GF-D8 (cell line): ENCODE measurements at regions not wholly inside any gene's neighbourhood (a gene's known extent, or its start where the extent isn't known, plus 50 kb on each side); places are given as distances from the start of the nearest gene placed in this dataset.
"Not testable (repeated sequence)": the region's sequence is repeated elsewhere in the genome, so short reads cannot be mapped to it uniquely, and the experiment has no call there.

Experiments used
- DNase-seq: peaks from one replicate; lab custom pipeline; 2025; lab: John Stamatoyannopoulos, UW

DNA sequence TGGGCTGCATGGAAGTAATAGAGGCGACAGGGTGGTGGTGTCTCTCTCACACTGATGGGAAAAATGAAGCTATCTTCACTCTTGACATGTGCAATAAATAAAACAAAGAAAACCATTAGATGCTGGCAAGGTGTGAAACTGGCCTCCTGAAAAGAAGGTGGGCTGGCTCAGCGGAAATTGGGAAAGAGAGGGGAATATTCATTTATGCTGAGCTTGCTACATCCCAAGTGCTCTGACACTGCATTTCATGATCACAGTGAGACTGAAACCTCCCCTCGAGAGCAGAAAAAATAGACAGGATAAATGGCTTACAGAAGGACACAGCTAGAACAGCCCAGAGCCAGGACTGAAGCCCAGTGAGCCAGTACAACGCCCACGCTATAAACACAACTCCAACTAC is 112.1 kb upstream of the SMLR1 start:
- no peak for DNase-seq

DNA sequence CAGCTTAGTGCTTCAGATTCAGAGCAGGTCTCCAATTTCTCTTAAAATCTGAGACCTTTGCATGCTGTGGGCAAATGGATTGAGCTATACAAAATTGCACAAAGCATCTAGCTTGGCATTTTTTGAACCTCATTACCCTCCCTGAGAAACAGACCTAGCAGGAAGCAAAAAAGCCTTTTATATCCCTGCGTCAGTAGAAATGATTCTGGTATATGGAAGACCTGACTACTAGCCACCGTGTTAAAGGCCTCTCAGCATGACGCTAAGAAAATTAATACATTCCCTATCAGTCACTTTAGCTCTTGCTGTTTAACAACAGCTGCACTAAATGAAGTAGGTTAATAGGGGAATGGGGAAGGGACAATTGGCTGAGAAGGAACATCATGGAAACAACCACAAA is 110.7 kb upstream of the SMLR1 start:
- no peak for DNase-seq

DNA sequence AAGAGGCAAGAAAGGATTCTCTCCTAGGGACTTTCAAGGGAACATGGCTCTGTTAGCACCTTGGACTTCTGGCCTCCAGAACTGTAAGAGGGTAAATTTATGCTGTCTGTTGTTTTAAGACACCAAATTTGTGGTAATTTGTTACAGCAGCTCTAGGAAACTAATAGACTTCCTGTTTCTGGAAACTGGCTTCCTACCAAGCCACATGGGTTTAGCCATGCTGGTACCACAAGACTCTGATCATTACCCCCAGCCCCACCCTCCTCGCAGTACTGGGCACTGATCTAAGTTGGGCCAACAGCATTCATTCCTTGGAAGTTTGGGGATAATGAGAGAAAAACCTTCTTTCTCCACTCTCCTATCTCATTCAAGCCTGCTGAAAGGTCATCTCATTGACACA is 109.5 kb upstream of the SMLR1 start:
- DNase-seq: no peak

DNA sequence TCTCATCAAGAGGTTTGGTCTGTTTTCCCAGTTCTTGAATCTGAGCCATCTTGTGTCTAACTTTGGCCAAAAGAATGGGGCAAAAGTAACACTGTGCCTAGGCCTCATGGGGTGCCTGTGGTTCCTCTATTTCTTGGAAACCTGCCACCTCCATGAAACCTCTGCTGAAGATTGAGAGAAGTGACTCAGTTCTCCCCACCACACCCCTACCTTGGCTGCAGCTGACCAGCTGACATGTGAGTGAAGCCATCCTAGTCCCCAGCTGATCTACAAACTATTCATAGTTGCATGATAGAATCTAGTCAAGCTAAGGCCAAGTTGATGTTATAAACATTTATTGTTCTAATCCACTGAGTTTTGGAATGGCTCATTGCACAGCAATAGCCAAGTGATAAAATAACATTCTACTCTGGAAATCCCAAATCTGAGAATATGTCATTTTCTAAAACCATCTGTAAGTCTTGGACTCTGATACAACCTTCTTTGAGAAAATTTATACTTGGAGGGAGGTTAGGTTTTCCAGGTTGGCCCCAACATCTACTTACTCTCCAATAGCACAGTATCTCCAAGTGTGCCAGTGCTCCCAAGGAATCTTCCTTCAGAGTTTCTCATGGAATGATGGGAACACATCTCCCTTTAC is 107.0 kb upstream of the SMLR1 start:
- no peak for DNase-seq

DNA sequence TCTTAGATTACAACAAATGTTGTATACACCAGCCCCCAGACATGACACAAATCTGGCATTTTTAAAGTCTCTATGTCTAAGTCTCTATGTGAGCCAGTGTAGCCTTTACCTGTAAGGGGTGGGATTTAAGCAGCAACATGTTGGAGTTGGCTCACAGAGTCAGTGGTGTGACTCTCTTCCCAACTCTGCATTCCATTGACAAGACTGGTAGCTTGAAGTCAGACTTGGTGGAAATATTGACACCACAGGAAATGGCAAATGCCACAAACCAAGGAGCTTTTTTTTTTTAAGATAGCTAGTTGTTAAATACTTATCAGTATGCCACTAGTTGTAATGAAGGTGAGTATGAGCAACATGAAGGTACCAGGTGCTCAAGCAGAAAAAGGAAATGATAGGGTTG is 103.1 kb upstream of the SMLR1 start:
- no peak for DNase-seq

DNA sequence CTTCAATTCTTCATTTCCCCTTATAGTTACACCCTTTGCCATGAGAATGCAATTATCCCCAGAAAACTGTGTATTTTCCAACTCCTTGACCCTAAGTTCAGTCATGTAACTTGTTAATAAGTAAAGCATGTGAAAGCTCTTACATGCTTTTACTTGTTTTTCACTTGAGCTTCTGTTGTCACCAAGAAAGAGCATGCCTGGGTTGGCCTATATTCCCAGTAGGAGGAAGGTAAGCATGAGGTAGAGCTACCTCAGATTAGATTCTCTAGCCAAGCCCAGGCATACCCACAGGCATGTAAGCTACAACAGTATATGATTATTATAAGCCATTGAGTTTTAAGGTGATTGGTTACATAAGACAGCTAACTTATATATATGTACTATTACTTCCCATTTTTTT is 101.7 kb upstream of the SMLR1 start:
- no peak for DNase-seq

DNA sequence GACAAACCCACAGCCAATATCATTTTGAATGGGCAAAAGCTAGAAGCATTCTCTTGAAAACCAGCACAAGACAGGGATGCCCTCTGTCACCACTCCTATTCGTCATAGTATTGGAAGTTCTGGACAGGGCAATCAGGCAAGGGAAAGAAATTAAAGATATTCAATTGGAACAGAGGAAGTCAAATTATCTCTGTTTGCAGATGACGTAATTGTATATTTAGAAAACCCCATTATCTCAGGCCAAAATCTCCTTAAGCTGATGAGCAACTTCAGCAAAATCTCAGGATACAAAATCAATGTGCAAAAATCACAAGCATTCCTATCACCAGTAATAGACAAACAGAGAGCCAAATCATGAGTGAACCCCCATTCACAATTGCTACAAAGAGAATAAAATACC is 99.1 kb upstream of the SMLR1 start:
- not testable (repeated sequence) for DNase-seq

DNA sequence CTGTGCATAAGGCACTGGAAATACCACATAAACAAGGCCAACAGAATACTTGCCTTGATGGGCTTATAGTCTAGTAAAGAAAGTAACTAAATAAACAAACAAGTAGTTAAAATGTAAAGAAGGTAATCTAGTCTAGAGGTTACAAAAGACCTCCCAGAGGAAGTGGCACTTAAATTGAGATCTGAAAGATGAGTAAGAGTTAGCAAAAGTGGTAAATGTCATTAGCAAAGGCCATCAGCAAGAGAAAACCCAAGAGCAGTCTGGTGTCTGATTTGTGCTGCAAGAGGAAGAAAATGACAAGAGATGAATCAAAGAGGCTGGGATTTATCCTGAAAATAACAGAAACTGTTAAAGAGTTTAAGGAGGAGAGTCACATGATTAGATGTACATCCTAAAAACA is 96.6 kb upstream of the SMLR1 start:
- no peak for DNase-seq

DNA sequence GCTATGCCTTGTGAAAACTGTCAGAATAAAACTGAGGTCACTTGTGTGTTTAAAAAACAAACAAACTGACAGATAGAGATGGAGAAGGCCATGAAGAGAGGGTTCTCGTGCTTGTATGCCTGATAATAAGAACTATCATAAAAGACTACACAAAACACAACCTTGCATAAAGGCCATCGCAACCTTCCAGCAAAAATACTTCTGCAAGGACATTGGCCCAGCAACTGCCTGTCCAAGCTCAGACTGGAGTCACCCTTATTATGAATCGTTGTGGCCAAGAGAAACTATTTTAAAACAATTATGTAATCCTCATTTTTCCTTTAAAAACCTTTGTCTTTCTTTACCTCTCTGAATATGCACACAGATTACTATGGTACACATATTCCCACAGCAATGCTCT is 93.0 kb upstream of the SMLR1 start:
- no peak for DNase-seq

DNA sequence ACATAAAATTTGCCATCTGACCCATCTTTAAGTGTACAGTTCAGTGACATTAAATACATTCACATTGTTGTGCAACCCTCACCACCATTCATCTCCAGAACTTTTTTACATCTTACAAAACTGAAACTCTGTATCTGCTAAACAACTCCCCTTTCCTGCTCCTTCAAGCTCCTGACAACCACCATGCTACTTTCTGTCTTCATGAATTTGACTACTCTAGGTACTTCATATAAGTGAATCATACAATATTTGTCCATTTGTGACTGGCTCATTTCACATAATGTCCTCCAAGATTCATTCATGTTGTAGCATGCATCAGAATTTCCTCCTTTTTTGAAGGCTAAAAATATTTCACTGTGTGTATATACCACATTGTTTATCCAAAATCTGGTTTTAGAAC is 86.9 kb upstream of the SMLR1 start:
- DNase-seq: no peak

DNA sequence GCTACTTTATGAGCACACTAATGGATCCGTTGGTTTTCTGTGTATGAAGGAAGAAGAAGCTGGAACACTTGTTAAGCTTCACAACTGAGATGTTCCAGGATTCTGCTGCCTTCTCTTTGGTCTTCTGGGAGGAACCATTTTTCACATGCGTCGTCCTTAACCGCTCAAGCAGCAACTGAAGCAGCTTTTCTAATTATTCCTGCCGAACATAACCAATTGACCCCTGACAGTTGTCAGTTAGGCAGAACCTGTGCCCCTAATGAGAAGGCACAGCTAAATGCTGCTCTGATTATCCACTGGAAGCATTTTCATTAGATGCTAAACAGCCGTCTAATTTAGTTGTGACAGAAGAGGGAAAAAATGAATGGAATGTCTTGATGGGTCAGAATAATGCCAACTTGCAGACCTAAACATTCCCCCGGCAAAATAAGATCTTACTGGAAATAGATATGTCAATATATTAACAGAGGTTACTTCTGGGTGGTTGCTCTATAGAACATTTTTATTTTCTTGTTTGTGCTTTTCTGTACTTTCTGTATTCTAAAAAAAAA is 85.0 kb upstream of the SMLR1 start:
- DNase-seq: no peak

DNA sequence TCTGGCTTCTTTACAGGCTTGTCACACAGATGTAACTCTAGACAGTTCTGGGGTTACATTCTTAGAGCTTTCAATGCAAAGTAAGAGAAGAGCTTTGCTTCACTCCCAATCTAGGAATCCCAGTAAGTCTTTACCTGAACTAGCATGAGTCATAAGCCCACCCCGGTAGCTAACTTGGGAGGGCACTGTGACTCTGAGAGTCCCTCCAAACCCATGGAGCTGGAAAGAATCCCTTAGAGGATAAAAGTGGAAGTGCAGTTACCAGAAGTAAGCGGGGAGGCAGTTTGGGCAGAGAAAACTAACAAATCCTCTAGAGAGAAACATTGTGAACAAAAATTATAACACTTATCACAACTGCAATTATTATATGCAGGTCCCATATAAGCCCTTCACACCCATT is 84.0 kb upstream of the SMLR1 start:
- DNase-seq: no peak

DNA sequence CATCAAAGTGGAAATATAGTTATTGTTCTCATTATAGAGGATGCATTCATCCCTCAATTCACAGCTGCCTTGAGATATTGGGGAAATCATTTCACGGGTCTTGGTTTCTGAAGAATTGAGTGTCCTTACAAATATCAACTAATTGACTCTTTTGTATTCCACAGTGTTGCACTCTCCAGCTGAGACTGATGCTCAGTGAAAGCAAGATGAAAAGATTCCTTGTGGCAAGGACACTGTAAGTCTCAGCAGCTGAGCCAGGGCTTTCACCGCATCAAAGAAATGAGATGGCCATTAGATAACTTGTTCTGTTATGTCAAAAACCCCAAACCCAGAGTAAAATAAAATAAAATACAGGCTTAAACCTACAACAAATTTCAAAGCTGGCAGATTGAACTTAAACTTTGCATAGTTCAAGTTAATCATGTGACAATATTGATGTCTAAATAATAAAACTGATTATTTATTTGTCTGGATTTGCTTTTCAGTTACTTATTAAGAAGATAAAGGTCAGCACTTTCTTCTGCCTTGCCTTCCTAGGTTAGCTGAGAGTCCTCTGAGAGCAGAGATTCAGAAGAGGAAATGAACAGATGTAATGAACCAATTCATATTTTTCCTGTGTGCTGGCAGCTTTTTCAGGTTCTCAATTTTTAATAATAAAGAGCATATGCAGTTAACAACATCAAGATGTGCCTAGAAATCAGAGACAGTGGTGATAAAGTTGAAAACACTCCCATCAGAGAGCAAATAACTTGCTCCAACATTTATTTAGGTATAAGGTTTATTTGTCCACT is 82.4 kb upstream of the SMLR1 start:
- no peak for DNase-seq

DNA sequence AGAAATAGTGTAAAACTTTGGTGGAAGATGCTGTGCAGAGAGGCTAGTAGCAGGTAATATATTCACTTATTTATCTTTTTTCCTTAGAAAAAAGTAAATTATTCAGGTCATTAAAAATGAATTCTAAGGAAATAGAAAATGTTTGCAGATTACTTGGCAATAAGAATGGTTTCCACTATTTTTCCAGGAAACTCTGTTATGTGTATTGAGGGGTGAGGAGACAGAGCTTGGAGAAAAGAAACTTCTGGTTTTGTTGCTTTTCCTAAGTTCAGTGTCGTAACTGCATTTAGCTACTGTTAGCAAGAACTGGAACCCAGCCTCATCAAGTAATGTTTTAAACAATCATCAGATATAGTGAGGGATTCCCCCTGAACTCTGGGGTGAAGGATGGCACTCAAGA is 79.2 kb upstream of the SMLR1 start:
- no peak for DNase-seq

DNA sequence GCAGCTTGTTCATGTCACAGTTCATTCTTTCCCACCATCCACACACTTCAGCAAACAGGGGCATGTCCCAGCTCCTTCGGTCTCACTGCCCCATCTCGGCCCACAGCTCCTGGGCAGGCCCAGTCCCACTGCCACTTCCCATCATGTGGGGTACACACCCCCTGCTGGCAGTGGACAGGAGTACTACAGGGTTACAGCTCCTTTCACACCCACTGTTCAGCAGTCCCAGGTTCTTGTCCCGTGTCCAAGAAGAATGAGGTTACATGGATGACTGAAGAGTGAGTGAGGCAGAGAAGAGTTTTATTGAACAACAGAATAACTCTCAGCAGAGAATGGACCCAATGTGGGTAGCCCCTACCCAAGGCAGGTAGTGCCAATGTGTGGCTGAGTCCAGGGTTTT is 77.8 kb upstream of the SMLR1 start:
- no peak for DNase-seq

DNA sequence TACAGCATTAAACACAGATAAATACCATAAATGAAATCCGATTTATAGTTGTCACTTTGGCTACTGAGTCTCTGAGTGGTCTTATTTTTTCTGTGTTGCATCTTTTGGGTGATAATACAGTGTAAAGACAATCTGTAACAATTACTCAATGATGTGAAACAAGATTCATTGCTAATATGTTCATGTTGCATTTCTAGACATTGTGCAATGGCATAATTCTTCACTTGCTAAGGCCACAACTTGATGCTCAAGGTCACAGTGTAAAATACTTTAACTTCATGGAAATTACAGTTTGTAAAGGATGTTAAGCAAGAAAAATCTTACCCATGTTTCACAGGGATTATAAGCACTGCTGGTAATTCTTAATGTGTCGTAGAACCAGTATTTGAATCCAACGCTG is 74.9 kb upstream of the SMLR1 start:
- no peak for DNase-seq

DNA sequence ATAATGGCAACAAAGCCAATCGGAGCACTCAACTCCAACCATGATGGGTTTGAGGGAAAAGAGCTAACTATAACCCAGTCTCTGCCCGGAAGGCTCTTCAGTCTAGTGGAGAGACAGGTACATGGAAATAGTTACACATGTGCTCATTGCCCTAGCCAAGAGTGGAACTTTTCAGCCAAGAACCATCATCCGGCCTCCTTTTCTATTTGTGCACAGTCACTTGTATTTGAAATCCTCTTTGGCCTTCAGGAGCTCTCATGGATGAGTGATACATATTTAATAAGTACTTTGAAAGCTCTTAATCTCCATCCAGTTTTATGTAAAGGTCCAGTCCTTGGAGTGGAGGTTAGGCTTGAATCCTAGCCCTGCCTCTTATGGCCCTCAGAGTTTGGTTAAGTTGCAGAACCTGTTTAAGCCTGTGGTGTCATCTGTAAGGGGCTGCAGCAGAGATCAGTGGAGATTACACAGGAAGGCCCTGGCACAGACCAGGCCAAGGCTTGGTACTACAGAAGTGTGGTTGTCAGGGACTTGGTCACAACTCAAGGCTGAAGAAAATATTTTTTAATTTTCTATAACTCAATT is 72.3 kb upstream of the SMLR1 start:
- no peak for DNase-seq

DNA sequence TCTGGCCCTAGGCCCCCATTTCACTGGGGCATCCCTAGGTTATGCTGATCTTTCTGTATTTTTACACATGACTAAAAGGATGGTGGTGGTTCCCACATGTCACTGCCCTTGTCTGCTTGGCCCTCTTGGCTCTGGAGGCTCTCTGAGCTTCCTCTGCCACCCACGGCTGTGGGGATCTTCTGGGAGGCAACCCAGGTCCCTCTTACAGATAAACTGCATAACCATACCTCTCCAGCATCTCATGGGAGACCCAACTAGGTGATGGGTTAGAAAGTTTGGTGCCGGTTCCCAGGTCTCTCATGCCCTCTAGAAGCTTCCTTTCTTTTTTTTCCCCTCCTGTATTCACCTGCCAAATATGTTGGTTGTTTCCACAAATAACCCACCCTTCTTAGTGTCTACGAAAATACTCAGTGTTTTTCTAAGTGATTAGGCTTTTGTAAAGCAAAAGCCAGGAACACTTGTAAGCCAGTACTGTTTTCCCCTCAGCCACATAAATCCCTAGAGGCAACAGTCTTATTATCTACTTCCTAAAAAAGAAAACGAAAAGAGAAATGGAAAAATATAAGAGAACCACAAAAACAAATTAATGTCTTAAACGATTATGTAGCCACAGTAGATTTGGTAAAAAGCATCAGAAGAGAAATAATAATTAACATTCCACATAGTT is 71.7 kb upstream of the SMLR1 start:
- DNase-seq: no peak

DNA sequence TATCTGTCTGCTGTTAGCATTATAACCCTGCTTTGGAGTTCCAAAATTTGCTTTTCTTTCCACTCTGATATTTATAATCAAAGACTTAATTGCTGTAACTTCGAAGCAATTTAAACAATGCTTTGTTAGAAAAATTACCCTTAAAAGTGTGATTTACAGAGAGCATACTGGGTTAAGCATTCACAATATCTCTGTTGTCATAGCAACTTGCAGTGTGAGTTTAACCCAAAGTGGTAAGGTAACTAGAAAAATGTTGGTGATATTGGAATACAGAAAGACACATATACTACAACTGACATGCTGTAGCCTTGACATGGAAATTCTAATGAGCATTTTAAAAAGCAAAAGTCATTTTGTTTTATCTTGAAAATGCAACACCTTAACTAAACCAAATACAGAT is 70.4 kb upstream of the SMLR1 start:
- no peak for DNase-seq

DNA sequence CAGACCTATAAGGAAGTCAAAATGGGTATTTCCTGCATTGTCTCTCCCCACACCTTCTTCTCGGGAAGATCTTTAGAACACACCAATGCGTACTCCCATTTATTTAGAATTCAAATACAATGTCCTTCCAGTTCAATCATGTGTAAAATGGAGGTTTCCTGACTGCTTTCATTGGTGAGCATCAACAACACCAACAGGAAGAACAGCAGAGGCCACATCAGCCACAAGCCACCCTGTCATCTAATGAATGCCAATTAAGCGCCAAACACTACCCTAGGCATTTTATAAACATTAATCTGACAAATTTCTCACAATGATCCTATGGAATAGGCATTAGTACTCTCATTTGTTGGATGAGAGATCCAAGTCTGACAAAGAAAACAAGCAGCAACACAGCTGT is 68.4 kb upstream of the SMLR1 start:
- no peak for DNase-seq

DNA sequence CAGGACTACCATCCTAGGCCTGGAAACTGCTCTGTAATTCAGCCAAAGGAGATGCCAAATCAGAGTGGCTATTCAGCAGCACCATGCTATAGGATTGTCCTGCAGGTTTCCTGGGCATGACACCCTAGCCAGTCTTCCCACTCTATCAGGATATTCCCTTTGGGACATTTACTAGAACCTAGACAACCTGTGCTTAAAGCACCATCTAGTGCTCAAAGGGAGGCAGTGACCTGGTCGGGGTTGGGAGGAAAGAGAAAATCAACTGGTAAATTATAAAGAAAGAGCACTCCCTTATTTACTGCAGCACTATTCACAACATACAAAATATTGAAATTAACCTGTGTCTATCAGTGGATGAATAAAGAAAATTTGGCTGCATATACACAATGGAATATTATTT is 67.2 kb upstream of the SMLR1 start:
- DNase-seq: no peak

DNA sequence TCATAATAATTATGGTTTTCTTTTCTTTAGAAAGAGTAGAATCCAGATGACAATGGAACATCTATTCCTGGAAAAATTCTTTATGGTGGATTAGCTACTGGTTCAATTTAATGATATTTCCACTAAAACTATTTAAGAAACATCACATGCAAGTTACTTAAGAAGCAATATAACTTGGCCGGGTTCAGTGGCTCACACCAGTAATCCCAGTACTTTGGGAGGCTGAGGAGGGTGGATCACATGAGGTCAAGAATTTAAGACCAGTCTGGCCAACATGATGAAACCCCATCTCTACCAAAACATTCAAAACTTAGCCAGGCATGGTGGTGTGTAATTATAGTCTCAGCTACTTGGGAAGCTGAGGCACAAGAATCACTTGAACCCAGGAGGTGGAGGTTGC is 65.9 kb upstream of the SMLR1 start:
- no peak for DNase-seq

DNA sequence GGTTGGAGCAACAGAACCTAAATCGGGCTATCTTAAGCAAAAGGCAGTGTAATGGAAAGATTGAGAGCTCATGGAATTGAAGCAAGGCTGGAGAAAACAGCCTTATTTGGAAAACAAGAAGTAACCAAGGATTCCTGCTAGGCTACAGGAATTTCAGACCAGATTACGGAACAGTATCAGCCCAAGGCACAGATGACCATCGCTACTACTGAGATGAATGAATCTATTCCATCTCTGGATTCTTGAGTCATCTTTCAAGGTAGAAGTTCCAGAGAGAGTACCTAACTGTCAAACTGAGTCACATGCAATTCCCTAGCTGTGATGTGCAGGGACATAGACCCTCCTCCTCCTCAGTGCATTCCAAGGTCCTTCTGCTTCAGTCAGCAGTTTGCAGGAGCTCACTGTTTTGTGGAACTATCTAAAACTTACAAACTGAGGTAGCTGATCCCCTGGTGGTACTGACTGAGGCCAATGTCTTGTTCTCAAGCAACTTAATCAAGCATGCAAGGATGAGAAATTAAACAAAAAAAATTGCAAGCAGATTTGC is 62.0 kb upstream of the SMLR1 start:
- no peak for DNase-seq
